GM12865 (cell line): ENCODE measurements at regions not wholly inside any gene's neighbourhood (a gene's known extent, or its start where the extent isn't known, plus 50 kb on each side); places are given as distances from the start of the nearest gene placed in this dataset.

Experiments
- DNase-seq: peaks from one replicate; pipeline ENCODE4 v3.0.0; 2010; ENCODE audit warnings: low read depth
- H3K4me3 ChIP-seq: 2 replicates; pipeline ENCODE4 v1.5.1; 2011; ENCODE audit warnings: mild to moderate bottlenecking, low read depth, low read length, control low read depth
- CTCF ChIP-seq: IDR thresholded peaks from 2 replicates; pipeline ENCODE4 v1.5.1; 2011; ENCODE audit warnings: low read length, control low read depth, low read depth, inconsistent platforms; ENCODE audit not compliant: insufficient read depth; ENCODE audit errors: missing control alignments

GRCh38 chr20:43318755-43319297, 129.1 kb upstream of the PTPRT start:
- no peak for DNase-seq
- no peak for TF ChIP-seq CTCF
- H3K4me3 ChIP-seq = no peak overlapping the region

- no peak for TF ChIP-seq CTCF
- no peak overlapping the region for H3K4me3 ChIP-seq
- no peak for DNase-seq
Observed at GRCh38 chr20:43316271-43316670, 126.6 kb upstream of the PTPRT start.

- no peak for TF ChIP-seq CTCF
- no peak for DNase-seq
- no peak overlapping the region for H3K4me3 ChIP-seq
Observed at GRCh38 chr20:43309266-43309665, 119.6 kb upstream of the PTPRT start.

- no peak for DNase-seq
- TF ChIP-seq CTCF = no peak
- no peak overlapping the region for H3K4me3 ChIP-seq
Observed at GRCh38 chr20:43306837-43307236, 117.1 kb upstream of the PTPRT start.

GRCh38 chr20:43305749-43306148, 116.0 kb upstream of the PTPRT start:
- H3K4me3 ChIP-seq = no peak overlapping the region
- no peak for DNase-seq
- TF ChIP-seq CTCF = no peak

GRCh38 chr20:43304598-43304997, 114.9 kb upstream of the PTPRT start:
- no peak overlapping the region for H3K4me3 ChIP-seq
- no peak for DNase-seq
- TF ChIP-seq CTCF = no peak

GRCh38 chr20:43302936-43303335, 113.2 kb upstream of the PTPRT start:
- no peak for TF ChIP-seq CTCF
- DNase-seq = no peak
- H3K4me3 ChIP-seq = no peak overlapping the region
